Tibial nerve (tissue), 4 donors: ENCODE measurements at regions not wholly inside any gene's neighbourhood (a gene's known extent, or its start where the extent isn't known, plus 50 kb on each side); places are given as distances from the start of the nearest gene placed in this dataset.

Experiments used
- EP300 ChIP-seq, 2 donors: sonication (generic); formaldehyde crosslinking; IDR thresholded peaks; one replicate each; pipeline ENCODE4 v1.6.1; 2017; ENCODE audit warnings: antibody characterized with exemption in 2 of 2, mild to moderate bottlenecking in 1 of 2
- POLR2A ChIP-seq, 2 donors: fragments of 450-650 bp; IDR thresholded peaks; one replicate each; pipeline ENCODE4 v1.6.1; 2017; ENCODE audit warnings: antibody characterized with exemption in 2 of 2, mild to moderate bottlenecking in 2 of 2, moderate library complexity in 2 of 2
- TF ChIP-seq, protein P1 (sequence below), 5 experiments: fragments of 200-600 bp in 3 of 5; fragments of 450-650 bp in 2 of 5; sonication (generic) in 3 of 5; IDR thresholded peaks; one replicate each; pipeline ENCODE4 v1.5.1; 2016 to 2019; ENCODE audit warnings: antibody characterized with exemption in 5 of 5, mild to moderate bottlenecking in 3 of 5, moderate library complexity in 2 of 5

DNA sequence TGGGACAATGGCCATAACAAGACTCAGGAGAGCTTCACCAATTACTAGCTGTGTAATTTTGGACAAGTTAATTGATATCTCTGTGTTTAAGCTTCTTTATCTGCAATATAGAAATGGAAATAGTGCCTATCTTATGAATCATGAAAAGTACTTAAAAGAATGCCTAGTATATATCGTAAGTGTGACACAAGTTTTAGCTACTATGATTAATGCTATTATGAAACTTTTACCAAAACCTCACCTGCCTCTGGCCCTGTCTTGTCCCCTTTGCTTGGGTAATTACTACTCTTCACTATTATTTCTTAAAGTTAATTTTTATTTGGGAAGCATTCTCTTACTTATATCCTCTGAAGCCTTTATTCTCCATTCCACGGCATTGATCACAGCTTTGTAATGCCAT lies 75.0 kb upstream of the NETO1 start:
- TF ChIP-seq, protein P1, sequence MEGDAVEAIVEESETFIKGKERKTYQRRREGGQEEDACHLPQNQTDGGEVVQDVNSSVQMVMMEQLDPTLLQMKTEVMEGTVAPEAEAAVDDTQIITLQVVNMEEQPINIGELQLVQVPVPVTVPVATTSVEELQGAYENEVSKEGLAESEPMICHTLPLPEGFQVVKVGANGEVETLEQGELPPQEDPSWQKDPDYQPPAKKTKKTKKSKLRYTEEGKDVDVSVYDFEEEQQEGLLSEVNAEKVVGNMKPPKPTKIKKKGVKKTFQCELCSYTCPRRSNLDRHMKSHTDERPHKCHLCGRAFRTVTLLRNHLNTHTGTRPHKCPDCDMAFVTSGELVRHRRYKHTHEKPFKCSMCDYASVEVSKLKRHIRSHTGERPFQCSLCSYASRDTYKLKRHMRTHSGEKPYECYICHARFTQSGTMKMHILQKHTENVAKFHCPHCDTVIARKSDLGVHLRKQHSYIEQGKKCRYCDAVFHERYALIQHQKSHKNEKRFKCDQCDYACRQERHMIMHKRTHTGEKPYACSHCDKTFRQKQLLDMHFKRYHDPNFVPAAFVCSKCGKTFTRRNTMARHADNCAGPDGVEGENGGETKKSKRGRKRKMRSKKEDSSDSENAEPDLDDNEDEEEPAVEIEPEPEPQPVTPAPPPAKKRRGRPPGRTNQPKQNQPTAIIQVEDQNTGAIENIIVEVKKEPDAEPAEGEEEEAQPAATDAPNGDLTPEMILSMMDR (IDR thresholded peaks at IDR 0.05) = no peak
- TF ChIP-seq POLR2A (IDR thresholded peaks at IDR 0.05) (no peak), EP300 (IDR thresholded peaks at IDR 0.05) (no peak)
